HG02884 (cell line): ENCODE measurements at regions not wholly inside any gene's neighbourhood (a gene's known extent, or its start where the extent isn't known, plus 50 kb on each side); places are given as distances from the start of the nearest gene placed in this dataset.

Experiments
- ATAC-seq: cut with Tn5 transposase; IDR thresholded peaks from one replicate; pipeline ENCODE4 v1.9.1; 2021; ENCODE audit warnings: mild to moderate bottlenecking, moderate library complexity; ENCODE audit not compliant: unreplicated experiment

DNA sequence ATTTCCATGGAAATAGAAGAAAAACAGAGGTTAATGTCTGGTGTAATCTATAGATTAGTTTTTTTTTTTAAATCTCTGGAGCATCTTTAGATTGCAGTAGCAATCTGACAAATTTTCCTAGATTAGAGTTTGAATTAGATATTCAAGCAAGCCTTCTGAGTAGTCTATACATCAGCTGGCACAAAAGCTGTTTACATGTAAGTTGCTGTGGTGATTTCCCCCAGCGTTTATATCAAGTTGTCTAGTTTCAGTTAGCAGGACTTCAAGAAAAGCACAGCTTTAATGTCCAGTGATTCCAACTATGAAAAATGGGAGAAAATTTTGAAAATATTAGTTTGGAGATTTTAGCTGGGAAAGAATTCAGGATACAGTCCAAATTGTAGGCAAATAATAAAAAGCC lies 605.0 kb upstream of the USP15 start:
- ATAC-seq: no peak

DNA sequence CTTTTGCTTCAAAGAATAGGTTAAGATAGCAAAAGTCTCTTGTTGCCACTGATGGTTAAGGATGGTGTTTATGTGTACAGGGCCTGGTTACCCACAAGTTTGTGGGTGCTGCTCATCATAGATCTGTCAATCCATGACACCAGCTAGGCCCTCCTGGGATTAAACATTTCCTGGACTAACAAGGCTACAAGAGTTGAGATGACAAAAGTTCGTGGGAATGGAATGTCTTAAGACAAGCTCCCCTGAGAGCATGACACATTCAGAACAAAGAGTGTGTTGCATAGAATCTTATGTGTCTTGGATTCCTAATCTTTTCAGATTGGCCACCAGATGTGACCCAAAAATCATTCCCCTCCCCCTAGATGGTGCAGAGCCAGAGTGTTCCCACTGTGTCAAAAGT lies 592.5 kb upstream of the USP15 start:
- ATAC-seq: no peak

DNA sequence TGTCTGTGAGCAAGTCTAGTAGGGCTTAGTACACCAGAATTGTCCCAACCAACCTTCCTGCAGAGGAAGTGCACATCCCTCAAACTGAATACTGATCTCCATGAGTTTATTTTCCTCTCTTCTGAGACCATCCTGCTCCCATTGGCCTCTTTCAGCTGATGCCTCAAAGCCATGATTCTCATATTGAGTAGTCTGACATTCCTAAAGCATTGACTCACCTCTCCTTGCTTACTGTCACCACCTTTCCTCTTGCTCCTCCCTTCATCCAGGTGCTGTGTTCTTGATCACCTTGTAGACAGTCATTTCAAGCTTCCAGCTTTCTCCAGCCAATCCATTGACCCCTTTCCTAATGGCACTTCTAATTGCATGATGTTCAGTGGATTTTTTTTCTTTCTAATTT lies 583.7 kb upstream of the USP15 start:
- ATAC-seq: no peak

DNA sequence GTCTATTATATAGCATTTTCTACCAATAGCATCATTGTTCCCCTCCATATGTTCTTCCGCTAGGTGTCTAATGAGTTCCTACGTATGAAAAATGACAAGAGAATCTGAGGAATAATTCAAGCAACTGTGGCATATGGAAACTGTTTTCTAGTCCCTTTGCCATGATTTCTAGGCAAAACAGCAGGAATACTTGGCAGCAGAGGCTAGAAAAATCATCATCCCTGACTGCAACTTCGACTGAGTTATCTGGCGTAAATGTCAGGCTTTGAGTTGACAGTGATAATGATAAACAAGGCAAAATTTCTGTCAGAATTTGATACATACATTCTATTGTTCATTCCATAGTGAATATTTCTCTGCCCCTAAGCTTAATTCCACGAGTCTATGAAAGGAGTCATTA lies 572.8 kb upstream of the USP15 start:
- ATAC-seq: no peak

DNA sequence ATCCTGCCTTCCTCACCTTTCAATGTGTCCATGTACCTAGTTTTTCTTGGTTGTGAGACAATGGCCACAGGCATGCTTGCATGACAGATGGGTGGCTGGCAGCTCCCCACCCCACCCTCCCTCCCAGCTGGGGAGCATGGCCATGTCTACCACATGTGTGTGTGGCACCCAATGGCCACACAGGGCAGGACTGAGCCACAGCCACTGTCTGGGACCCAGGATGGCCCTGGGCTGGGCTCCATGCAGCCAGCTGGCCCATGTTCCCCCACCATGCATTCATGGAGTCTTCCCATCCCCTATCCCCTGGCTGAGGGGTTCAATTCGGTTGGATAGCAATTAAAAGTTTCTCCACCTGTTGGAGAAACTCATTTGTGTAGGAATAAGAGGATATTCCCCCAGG lies 566.0 kb upstream of the USP15 start:
- ATAC-seq: no peak

DNA sequence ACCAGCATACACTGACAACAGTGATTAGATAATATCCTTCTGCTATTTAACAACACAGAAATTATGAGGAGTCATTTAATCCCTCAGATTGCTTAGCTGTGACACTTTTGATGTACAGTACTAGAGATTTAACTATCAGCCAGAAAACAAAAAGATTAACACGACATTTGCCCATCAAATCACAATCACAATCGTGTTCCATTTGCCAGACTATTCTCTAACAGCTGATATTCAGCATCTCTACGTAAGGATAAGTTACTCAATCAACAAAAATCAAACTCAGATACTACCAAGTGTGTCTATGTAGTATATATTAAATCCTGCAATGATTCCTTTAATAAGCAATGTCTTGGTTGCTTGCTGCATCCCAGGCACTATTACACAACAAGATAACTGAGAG lies 558.7 kb upstream of the USP15 start:
- ATAC-seq: no peak

DNA sequence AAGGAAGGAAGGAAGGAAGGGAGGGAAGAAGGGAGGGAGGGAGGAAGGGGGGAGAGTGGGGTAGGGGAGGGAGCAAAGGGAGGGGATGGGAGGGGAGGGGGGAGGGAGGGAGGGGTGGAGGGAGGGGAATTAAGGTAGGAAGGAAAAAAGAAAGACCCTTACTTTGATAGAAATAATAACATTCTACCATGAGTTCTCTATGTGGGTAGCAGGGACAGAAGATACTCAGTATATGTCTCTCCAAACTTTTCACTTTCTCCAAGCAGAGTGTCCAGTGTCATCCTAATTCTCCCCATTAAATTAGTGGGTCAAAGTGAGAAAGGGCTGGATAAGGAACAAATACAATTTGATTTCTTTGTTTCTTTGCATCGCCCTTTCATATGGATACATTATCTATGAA lies 553.4 kb upstream of the USP15 start:
- no peak for ATAC-seq

DNA sequence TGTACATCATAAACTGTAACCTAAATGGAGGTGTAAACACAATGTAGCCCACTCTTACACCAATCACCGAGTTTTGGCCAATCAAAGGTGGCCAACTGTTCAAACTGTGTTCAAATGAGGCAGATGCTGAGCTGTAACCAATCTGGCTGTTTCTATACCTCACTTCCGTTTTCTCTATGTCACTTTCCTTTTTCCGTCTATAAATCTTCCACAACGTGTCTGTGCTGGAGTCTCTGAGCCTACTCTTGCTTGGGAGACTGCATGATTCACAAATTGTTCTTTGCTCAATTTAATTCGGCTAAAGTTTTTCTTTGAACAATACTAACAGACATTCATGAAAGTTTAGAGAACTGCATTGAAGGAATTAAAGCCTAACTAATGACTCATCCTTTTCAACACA lies 547.1 kb upstream of the USP15 start:
- ATAC-seq: no peak

DNA sequence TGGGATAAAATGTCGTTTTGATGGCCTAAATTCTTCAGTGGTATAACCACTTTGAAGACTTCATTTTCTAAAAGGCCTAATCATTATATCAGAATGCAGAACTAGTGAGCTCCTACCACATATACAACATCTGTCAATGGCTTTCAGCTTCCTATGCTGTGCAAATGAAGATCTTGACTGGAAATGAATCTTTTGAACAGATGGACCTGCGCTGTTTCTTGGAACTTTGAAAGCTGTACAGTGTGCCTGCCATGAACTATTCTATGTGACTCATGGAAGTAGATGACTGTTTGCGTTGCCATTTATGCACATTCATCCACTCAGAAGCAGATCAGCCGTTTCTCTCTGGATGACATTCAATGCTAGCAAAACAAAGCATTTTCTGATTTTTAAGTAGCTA lies 542.2 kb upstream of the USP15 start:
- ATAC-seq: no peak

DNA sequence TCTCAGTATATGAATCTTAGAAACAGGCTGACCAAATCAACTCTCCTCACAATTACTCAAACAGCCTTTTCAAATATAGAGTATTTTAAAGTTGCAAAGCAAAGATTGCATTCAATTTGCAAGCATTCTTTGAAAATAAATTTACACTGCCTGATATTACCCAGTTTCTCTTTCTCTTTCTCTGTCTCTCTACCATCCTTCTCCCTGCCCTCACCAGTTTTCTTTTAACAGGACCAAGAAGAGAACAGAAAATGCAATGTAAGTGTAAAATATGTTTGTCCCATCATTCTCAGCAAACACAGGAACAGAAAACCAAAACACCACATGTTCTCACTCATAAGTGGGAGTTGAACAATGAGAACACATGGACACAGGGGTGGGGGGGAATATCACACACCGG lies 520.3 kb upstream of the USP15 start:
- no peak for ATAC-seq

DNA sequence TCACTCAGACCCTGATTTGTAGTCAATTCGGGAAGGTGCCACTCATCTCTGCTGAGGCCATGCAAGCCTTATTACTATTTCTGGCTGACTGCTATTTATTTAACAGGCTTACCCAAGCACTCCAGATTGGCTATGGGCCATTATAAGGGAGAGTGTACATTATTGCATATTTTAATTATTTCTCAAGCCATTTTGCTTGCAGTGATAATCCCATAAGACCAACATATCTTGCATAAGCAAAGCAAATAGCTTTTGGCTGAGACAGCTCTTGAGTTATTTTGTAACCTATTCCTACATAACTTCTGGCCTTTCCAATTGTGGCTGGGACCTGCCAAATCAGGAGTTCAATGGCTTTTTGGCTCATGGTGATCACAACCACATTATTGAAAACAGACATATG lies 509.6 kb upstream of the USP15 start:
- no peak for ATAC-seq

DNA sequence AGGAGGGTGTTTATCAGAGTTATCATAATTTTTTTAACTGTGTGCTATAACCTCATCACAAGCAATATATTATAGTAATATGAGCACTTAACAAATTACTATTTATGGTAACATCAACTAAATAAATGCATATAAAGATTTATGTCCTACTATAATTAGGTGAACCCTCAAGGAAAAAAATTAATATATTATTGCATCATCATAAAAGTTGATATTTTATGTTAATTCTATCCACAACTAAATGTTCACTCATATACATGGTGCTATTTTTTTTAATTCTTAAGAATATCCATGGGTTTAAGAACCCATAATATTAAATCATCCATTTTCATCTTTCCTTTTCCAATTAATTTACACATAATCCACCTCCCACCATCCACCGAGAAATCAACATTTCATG lies 506.0 kb upstream of the USP15 start:
- no peak for ATAC-seq

DNA sequence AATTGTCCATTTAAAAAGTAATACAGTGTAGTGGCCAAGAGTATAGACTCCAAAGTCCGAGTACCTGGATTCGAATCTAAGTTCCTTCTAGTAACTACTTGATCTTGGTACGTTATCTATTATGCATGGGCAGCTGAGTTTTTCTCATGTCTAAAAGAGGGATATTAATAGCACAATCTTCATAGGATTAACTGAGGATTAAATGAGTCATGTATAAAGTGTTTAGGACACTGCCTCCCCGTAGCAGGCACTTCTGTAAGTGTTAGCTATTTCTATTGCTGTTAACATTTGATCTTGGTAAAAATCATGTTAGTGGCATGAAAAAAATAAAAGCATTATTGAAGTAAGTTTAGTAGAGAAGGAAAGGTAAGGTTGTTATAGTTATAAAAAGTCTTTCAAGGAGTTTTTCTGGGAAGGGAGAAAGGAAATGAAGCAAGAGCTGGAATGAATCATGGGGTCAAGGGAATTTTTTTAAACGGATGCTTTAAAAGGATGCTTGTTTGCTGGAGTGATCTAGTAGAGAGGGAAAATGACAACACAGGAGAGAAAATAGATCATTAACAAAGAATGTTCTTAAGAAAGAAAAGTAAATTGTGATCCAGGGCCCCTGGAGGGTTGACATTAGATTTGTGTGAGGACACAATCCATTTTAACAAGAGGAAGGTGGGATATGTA lies 502.2 kb upstream of the USP15 start:
- ATAC-seq: no peak

DNA sequence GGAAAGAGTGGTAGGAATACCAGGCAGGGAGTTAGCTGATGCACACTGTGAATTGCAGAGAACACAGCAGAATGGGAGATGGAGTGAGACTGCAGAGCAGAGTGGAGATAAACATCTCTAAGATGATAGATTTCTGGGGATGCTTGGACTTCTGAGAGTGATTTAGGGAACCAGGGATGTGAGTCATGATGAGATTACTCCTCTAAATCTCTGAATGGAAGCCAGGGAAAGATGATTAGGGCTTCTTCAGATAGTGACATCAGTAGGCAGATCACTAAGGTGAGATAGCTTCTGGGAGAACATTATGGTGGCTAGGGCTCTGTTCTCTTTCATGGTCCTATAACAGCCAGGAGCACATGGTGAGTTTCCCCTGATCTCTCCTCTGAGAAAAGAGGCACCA lies 501.5 kb upstream of the USP15 start:
- no peak for ATAC-seq

DNA sequence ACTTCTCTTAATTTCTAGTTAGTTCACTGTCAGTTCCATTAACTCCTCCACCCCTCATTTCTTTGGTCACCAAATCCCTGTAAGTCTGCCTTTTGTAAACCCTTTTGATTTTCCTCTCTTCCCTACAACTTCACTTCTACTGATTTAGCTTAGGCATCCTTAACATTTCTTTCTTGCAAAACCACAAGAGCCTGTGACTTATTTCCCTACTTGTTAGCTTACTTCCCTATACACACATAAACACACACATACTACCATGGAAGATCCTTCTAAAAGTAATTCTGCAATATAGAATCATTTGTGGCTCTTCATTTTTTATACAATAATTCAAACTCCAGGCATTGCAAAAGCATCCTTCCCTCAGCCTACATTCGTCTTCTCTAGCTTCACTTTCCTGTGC lies 494.3 kb upstream of the USP15 start:
- no peak for ATAC-seq

DNA sequence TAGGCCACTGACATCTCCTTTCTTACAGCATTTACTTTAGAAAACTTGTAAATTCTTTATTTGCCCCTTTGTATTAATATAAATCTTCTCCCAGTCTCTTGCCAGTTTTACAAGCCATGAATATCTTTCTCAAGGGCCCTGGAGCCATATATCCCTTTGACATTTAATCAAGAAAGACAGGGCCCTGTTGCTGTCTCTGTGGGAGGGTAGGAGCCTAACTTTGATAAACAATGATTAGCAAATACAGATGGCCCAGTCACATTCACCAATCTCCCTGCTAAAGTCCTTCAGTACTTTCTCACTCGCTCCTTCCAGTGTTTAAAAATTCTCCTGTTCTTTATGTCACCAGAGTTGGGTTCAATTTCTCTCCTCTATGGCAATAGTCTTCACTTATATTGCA lies 479.8 kb upstream of the USP15 start:
- ATAC-seq: no peak

DNA sequence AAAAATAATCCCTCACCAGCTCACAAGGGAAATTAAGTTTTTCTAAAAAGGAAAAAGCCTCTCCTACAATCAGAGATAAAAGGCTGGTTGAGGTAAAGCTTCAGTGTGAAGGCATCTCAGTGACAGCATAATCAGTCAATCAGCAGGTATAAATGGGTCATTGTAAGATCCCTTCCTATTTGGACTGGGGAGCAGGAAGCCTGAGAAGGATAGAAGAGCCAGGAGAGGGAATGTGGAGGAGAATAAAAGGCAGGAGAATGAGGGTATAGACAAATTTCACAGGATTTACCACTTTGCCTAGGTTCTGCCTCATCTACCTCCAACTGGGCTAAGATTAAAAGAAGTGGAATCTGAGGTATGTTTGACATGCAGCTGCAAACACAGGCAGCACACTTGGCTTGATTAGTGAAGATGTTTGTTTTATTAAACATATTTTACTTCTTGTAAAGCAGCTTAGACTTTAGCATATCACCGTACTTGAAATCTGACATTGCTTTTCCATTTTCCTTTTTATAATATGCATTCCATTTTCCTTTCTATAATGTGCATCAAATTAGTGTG lies 479.1 kb upstream of the USP15 start:
- no peak for ATAC-seq

DNA sequence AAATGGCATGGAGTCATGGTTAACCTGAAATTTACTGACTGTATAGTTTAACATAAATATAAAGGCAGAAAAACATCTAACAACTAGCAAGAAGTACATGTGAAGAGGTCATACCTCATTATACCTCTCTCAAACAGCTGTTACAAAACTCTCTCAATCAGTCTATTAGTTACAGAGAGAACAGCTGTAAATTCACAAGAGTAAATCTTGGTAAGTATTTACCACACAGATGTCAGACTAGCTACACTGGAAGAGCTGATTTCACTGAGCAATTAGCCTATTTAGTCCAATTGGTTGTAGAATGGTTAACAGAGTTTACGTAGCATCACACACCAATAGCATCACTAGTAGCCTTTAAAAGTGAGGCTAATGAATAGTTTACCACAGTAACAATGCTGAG lies 463.4 kb upstream of the USP15 start:
- ATAC-seq: no peak

DNA sequence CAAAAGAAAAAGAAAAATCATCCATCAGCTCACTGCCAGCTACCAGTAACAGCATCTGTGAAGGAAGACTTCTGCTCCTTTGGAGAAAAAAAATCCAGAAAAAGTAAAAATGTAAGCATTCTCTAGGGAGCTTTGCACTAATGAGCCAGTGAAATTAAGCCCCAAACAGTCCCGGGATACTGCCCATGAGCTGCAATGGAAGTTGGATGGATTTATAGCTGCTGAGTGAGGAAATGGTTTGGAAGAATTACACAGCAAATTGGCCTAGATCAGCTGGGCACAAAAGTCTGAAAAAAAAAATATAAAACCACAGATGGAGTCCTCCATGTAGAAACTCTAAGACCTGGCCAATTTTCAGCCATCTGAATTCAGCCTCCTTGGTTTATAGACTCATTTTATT lies 462.9 kb upstream of the USP15 start:
- ATAC-seq: no peak

DNA sequence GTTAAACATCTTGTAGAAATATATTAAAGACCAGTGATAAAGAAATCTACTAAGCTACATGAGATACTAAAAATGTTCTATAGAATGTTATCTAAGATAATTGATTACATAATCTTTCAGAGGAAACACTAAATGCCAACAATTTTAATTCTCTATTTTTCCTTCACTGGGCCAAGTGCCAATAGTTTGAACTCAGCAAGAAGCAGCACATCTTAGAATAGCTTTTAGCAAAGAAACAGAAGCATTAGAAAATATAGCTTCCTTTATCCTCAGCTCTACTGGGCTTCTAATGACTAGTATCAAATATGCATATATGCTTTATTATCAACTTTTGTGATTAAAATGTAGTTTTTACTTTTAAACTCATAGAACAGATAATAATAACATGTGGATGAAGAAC lies 461.4 kb upstream of the USP15 start:
- ATAC-seq: no peak

DNA sequence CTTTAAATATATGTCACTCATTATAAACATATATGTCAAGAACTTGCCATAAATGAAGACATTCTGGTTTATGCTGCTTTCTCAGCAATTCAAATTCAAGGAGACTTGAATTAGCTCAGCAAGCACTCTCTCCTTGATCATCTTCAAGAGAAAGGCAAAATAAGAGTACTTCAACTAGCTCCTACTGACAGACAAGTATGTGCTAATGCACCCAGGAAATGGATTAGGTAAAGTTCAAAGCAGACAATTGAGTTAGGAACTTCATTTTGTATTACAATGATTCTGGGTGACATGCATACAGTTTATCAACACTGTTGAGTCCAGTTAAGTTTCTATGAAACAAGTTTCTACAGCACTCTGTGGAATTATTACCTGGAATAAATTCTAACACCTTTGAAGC lies 455.9 kb upstream of the USP15 start:
- no peak for ATAC-seq

DNA sequence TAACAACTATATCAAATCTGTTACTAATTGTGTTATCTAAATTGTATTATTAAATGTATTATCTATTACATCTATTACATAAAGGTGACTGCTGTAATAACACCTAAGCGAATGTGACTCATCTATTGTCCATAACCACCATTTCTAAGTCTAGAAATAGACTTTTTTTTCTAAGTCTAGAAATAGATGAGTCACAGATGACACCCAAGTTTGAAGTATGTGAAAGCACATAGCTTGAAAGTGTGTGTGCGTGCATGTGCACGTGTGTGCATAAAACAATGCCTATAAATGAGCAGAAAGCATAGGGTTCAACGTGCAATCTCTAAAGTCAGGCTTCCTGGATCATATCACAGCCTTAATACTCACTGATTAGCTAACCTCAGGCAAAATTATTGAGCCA lies 451.3 kb upstream of the USP15 start:
- ATAC-seq: no peak

DNA sequence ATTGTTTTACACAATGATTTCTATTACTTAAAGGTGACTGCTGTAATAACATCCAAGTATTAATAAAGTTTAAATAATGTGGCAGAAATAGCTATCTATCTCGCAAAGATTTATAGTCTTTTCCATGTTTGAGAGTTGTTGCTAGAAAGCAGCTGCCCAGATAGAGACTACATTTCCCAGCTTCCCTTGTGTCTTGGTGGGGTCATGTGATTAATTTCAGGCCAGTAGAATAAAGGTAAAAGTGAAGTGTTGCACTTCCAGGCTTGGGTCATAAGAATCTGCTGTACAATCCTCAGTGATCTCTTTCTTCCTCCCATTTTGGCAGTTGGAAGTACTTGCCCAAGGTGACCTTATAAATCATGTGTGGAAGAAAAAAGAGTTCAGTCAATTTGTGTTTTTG lies 449.7 kb upstream of the USP15 start:
- ATAC-seq: no peak
